ENCODE measurements at regions not wholly inside any gene's neighbourhood (a gene's known extent, or its start where the extent isn't known, plus 50 kb on each side); places are given as distances from the start of the nearest gene placed in this dataset.

DNA sequence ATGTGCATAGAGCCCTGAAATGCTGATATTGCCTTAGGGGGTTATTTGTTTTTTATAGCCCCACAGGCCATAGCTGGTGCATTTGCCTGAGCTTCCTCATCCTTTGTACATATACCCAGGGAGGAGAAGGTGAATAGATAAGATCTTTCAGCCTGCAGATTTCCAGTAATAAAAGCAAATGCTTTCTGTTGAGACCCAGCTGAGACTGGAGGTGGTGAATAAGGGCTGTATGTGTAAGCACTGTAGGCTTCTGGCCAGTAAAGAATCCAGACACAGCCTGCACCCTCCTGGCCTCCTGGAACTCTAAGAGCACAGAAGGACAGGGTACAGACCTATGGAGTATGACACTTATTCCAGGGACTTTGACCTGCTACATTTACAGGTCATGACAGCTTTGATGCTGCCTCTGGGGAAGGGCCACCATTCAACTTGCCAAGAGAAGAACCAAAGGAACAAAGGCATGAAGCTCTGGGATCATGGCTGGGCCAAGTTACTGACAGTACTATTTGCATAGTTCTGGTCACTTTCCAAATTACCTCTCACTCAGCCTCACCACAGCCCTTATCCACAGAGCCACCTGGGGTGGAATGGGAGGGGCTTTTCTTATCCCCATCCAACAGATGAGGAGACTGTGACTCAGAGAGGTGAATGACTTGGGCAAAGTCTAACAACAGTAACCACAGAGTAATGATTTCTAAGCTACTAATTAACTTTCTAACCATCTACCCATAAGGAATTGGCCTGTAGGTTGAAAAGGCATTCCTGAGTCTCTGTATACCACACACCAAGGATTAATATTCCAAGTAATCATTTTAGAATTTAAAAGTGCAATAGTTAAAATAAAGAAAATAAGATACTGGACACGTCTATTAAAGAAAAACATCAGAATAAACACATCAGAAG is 604.5 kb upstream of the KLF4 start:
- DNase-seq, result no peak

DNA sequence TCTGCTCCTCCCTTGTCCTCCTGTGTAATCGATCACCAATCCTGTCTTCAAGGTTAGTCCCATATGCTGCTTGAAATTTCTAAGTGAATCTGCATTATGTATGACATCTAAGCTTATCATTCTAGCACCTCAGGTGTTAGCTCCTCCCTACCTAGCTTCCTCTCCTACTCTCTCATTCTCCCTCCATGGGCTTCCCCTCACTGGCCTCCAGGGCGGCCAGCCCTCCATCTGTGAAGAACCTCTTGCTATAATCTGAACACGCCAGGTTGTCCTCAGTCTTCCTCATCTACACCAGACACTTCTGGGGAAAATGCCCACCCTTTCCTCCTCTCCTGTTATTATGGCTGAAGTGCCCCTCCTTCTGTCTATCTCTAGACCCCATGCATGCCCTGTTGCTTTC is 599.3 kb upstream of the KLF4 start:
- no peak for DNase-seq

DNA sequence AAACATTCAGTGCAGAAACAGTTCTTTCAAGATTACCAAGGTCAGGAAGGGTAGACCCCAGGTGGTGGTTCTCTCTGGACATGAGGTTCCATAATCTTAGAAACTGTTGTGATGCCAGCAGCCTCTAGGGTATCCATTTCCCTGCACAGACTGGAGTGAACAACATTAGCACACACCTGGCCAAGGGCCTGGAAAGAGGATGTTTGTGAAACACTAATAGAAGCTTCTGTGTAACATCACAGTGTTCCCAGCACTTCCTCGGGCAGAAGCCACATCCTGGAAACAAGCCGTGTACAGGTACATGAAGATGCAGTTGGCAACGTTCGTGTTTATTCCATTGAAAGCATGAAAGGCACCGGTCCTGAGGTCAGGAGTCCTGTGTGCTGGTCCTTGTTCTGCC is 598.2 kb upstream of the KLF4 start:
- no peak for DNase-seq

DNA sequence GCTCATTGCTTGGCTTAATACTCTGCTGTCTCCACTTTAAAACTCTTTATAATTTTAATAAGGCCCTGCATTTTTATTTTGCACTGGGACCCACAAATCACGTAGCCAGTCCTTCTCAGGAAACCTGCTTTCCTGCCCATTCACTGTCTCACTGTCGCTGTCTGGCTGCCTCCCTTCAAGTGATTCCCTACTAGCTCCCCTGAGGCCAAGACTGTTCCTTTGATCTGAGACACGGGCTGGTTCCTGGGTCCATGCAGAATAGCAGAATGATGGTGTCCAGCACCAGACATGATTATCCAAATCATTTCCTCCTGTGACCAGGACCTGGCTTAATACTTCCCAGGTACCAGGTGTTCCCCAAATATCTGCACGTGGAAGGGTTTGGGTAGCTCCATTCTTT is 597.1 kb upstream of the KLF4 start:
- DNase-seq, result no peak

DNA sequence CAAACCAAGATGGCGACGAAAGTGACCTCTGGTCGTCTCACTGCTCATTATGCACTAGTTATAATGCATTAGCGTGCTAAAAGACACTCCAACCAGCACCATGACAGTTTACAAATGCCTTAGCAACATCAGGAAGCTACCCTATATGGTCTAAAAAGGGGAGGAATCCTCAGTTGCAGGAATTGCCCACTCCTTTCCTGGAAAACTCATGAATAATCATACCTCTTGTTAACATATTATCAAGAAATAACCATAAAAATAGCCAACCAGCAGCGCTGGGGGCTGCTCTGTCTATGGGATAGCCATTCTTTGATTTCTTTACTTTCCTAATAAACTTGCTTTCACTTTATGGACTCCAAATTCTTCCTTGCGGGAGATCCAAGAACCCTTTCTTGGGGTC is 595.7 kb upstream of the KLF4 start:
- DNase-seq, result no peak

DNA sequence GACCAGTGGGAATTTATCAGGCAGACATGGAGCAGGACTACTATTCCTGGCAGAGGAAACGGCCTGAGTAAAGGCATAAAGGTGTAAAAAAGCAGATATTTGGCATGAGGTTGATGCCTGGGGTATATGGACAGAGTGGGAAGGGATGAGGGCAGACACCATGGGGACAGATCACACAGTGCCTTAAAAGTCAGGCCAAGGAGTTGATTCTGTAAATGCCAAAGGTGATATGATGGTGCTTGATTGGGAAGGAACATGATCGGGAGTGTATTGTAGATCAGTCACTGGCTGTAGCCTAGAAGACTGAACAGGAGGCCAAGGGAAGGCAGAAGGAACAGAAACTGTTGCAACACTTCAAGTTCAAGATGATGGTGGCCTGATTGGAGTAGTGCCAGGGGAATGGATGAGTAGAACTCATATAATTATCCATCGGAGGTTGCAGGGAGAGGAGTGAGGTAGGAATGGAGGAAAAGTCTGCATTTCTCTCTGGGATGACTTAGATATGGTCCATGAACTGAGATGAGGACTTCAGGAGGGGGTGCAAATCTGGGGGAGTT is 594.3 kb upstream of the KLF4 start:
- DNase-seq, result no peak

DNA sequence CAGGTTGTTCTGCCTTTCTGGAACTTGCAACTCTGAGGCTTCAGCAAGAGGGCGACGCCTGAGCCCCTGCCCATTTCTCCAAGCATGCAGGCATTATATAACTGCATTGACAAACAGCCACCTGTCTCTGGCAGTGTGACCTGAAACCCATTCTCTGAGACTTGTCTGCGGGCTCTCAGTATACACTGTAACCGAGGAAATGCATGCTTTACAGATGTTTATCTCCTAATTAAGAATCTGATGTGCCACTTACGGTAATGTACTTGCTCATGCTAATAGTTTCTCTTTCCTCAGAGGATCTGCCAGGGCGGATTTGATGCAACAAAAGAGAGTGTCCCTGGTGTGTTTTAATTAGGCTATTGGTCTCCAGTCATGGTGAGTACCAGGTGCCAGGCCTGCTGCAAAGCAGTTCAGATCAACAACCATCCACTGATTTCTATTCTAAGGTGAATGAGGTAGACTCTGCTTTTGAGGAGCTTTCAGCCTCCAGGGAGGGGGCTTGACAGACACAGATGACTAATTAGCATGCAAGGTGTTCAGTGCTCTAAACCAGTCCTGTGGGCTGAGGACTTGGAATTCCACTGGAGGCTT is 593.7 kb upstream of the KLF4 start:
- no peak for DNase-seq

DNA sequence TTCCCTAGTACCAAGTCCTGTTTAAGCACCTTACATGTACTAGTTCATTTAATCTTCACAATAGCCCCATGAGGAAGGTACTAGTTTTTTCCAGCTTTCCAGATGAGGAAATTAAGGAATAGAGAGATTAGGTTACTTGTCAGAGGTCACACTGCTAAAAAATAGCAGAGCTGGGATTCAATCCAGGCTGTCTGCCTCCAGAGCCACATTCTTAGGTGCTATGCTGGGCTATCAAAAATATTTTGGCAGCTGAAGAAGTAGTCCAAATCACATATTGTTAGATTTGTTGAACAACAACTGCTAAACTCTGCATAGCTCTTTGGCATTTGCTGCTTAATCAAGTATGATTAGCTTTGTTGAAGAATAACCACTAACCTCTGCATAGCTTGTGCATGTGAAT is 591.5 kb upstream of the KLF4 start:
- no peak for DNase-seq

DNA sequence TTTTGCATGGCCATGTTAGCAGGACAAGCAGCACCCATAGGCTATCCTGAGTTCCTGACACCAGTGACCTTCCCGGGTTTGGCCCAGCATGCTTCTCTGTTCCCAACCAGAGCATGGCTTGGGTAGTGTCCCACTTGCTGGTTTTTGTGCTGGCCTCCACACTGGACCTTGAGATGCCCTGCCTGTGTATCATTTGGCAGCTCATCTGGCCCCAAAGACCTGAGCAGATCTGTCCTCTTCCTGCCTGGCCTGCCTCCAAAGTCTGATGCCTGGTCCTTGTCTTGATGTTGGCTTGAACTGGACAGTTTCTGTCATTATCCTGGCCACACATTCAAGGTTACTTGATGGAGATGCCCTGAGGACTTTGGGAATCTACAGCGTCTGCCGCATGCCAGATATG is 590.7 kb upstream of the KLF4 start:
- DNase-seq, result no peak

DNA sequence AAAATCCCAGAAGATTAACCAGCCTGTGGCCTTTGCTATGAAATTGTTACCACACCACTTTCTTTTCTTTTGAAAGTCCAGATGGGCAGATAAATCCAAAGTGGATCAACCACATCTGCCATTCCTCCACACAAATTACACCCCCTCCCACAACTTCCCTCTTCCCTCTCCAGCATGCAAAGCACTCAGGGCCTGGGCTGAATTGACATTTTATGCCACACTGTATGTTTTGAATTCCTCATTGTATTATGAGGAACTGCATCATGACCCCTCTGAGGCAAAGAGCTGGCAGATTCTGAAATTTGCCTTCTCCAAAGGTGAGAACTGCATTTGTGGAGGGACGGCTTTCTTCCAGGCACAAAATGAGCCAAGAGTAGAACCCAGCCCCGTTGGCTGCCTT is 589.2 kb upstream of the KLF4 start:
- DNase-seq, result no peak

DNA sequence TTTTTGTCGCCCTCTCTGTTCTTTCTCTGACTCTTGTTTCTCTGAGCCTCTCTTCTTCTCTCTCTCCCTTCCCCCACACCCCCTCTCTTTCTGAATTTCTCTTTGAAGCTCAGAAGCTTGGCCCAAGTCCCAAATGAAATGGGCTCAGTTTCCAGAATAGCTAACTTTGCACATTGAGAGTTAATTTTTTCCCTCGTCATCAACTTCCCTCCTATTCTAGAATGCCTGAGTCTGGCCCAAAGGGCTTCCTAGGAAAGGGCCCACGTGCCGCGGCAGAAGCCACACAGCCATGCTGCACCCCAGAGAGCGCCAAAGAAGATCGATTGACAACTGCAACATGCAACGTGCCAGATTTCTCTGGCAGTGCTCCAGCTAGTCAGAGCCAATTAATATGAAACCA is 588.8 kb upstream of the KLF4 start:
- DNase-seq, result no peak

DNA sequence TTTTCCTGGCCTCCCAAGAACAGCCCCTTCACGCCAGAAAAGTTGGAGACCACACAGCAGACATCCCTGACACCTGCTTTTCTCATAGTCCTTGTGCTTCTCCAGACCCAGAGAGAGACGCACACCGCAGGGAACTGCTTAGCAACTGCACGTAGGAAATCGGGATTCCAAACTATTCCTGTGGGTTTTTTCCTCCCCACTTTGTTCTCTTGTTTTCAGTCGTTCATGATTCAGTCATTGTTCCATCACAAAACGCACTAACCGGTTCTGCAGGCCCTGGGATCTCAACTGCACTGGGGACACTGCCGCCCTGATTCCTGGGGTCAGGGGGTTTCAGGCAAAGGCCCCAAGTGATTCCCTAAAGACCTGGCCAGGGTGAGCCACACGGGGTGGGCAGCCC is 588.0 kb upstream of the KLF4 start:
- no peak for DNase-seq

DNA sequence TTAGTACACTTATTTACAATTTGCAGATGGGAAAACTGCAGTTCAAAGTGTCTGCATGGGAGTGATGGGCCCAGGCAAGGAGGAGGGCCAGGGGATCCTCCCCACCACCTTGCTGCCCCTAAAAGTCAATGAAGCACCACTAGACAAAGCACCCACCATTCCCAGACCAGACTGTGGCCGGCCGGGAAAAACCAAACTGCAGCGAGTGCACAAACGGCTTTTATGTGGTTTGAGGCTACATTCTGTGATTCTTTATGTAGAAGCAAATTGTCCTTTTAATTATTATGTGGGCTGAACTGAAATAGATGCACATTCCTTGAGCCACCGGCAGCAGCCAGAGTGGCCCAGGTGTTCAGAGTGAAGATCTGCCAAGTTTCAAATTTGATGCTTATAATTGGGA is 585.3 kb upstream of the KLF4 start:
- no peak for DNase-seq

DNA sequence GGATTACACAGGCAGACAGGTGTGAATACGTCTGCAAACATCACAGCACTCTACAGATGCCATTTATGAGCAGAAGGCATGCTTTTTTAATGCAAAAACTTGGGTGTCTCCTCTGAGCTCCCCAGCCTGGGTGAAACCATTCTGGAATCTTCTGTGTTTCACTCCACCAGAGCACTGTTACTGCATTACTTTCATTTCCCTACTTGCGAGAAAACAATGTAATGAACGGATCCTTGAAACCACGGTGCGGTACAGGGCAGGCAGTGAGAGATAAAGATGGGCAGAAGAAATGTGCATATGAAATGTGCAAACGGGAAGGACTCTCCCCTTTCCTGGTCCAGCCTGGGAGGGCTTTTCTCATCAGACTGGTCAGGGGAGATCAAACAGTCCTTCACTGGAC is 584.3 kb upstream of the KLF4 start:
- no peak for DNase-seq

DNA sequence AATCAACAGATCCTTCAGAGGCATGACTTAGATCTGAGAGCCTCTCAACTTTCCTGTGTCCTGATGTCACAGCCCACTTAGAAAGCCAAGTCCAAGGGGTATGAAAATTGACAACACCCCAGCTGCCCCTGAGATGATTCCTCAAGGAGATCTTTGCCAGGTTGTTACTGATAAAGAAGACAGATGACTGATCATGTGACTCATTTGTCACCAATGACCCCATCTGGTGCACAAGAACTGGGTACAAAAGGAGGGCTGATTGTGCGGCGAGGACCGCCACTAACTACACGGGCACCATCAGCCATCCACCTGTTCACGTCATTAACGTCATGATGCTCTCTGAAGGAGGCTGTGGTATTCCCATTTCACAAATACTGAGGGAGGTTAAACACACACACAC is 583.2 kb upstream of the KLF4 start:
- no peak for DNase-seq

DNA sequence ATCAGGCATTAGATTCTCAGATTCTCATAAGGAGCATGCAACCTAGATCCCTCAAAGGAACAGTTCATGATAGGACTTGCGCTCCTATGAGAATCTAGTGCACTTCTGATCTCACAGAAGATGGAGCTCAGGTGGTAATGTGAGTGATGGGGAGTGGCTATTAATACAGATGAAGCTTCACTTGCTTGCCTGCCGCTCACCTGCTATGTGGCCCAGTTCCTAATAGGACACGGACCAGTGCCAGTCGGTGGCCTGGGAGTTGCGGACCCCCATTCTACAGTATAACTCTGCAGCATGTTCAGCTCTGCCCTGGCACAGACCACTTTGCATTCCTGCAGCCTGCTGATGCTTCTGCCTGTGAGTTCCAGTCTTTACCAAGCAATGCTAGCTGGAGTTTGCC is 581.3 kb upstream of the KLF4 start:
- no peak for DNase-seq

DNA sequence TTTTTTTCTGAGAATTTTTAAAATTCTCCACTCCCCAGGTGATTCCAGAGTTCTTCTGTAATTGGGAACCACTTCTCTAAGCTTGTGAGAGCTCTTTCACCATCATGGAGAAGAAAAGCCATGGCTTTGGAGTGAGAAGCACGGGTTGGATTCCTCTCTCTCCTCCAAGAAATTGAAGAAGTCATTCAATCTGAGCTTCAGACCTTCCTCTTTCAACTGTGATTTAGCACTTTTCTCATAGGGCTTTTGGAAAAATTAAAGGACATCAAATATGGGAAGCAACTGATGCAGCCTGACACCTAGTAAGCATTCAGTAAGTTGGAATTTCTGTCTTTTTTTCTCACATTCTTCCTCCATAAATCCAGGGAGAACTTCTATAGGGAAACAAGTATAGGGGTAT is 580.4 kb upstream of the KLF4 start:
- DNase-seq, result no peak

DNA sequence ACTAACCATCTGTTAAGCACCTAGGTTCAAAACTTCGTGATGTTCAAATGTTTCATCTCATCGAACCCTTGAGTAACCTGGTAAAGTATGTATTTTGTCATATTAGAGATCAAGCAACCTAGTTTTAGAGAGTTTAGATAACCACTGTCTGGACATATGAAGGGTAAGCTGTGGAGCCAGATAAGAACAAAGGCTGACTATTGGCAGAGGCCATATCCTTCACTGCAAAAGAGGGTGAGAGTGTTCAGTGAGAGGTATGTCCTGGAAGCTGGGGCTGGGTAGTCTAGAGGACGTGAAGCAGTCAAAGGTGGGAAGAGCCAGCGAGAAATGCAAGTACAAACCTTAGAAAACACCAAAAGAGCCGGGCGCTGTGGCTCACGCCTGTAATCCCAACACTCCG is 573.1 kb upstream of the KLF4 start:
- no peak for DNase-seq

DNA sequence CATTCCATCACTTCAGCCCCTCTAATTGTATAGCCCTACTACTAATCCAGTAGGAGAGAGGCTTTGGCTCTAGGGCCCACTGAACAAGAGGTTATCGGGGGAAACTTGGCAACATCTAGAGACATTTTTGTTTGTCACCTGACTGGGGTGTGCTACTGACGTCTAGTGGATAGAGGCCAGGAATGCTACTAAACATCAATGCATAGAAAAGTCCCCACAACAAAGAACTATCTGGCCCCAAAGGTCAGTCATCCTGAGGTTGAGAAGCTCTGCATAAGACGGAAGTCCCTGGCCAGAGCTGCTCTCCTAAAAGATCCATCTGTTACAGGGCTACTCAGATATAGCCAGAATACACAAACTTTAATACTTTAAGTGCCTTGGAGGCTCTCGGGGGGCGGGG is 570.6 kb upstream of the KLF4 start:
- no peak for DNase-seq

DNA sequence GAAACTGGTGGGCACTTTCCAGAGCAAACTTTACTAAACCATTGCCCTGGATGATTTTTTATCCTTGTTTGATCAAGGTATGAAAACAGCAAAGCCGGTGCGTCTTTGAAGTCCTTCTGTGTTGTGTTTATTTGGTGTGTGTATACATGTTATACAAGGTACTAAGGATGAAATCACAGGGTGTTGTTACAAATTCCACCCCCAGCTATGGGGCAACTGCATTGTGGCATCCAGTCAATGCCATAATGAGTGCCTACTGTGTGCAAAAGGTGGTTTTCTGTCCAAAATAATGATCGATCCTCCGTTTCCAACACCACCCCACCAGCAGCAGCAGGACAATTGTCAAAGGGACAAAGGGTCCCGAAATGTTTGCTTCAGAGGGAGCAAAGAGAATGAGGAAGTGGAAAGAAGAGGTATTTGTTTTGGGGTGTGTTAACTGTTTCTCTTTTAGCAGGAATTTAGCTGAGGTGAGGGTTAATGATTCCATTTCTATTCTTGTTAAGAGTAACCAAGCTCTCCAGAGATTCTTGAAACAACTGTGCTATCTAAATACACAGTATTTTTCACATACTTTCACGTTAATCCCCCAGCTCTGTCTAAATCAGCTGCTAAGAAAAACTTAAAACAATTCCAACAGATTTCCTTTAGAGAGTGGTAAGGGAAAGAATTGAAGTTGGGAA is 568.7 kb upstream of the KLF4 start:
- no peak for DNase-seq

DNA sequence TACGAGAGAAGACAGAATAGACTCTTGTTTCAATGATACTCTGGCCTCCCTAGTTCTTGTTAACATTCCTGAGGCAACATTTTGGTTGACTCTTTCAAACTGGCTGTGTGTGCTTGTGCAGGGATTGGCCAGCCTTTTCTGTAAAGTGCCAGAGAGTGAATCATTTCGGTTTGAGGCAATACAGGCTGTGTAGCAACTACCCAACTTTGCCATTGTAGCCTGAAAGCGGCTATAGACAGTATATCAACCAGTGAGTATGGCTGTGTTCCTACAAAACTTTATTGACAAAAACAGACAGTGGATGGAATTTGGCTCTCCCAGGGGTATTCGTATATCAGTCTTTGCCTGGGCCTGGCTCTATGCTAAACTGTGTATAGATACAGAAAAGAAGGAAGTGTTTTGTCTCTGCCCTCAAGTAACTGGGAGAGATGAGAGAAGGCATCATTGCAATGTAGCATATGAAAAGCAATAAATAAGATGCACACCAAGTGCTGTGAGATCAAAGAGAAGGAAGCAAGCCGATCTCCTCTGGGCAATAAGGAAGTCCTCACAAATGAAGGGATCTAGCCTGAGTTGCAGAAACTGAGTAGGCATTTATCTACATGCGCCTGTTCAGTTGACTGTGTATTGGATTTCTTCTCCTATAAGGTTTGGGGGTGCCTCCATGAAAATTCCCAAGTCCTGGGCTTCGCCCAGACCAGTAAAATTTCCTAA is 568.0 kb upstream of the KLF4 start:
- no peak for DNase-seq

DNA sequence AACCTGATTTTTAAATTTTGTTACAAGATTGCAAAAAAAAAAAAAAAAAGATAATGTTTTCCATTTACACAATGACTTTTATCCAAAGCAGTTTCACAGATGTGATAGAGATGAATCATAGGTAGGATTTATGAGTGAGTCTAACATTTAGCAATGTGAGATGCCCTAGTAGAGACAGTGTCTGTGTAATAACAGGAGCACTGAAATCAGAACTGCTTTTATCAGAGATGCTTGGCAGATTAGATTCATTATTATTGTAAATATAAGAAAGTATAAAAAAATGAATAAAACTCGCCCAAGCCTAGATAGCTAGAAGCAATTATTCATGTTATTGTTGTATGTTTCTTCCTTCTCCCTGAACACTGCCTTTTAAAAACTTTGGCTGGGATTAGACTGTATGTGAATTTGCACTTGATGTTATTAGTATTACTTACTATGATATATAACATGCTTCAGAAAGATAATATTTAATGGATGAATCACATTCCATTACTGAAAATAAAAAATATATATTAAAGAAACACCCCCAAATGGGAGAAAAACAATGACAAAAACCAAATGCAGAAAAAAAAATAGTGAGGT is 567.3 kb upstream of the KLF4 start:
- DNase-seq, result no peak
